HEK293T (cell line): ENCODE measurements at regions not wholly inside any gene's neighbourhood (a gene's known extent, or its start where the extent isn't known, plus 50 kb on each side); places are given as distances from the start of the nearest gene placed in this dataset.

ENCODE experiments used
- BHLHE40 ChIP-seq: fragments of 450-650 bp; IDR thresholded peaks from 2 replicates; pipeline ENCODE4 v1.6.1; 2016; ENCODE audit warnings: mild to moderate bottlenecking, moderate library complexity, borderline replicate concordance
- FOXA1 ChIP-seq: fragments of 450-650 bp; IDR thresholded peaks from 2 replicates; pipeline ENCODE4 v1.6.1; 2016; ENCODE audit warnings: mild to moderate bottlenecking
- L3MBTL2 ChIP-seq: fragments of 450-650 bp; conservative IDR thresholded peaks from 2 replicates; pipeline ENCODE4 v1.6.1; 2016; ENCODE audit warnings: mild to moderate bottlenecking
- PKNOX1 ChIP-seq: fragments of 450-650 bp; IDR thresholded peaks from 2 replicates; pipeline ENCODE4 v1.6.1; 2016
- SP1 ChIP-seq: fragments of 450-650 bp; IDR thresholded peaks from 2 replicates; pipeline ENCODE4 v1.6.1; 2017
- SUZ12 ChIP-seq: fragments of 450-650 bp; IDR thresholded peaks from 2 replicates; pipeline ENCODE4 v1.6.1; 2016; ENCODE audit warnings: mild to moderate bottlenecking
- TARDBP ChIP-seq: fragments of 450-650 bp; IDR thresholded peaks from 2 replicates; pipeline ENCODE4 v1.6.1; 2016
- ZNF384 ChIP-seq: fragments of 450-650 bp; IDR thresholded peaks from 2 replicates; pipeline ENCODE4 v1.6.1; 2016

GRCh38 chr2:114089636-114090319 lies 199.9 kb downstream of the ACTR3 start:
- TF ChIP-seq FOXA1 (no peak), ZNF384 (no peak), SP1 (no peak), SUZ12 (no peak), TARDBP (no peak), BHLHE40 (no peak), L3MBTL2 (no peak), PKNOX1 (no peak)
